ENCODE measurements at regions not wholly inside any gene's neighbourhood (a gene's known extent, or its start where the extent isn't known, plus 50 kb on each side); places are given as distances from the start of the nearest gene placed in this dataset.

- Histone ChIP-seq H3K9me2 (replicated peaks; ENCODE audit: control insufficient read depth, low read length) (no peaks in the 10 kb centered on the region), H3K4me3 (ENCODE audit: low read length) (no peak overlapping the region), H3K27ac (ENCODE audit: low read depth, low read length) (no peak overlapping the region), H3K4me1 (ENCODE audit: control insufficient read depth, low read length) (no peaks in the 10 kb centered on the region), H4K20me1 (ENCODE audit: control insufficient read depth, insufficient read depth, low read depth, low read length) (no peaks in the 10 kb centered on the region), H3K9me3 (ENCODE audit: control insufficient read depth, insufficient read depth, low read length) (no peaks in the 10 kb centered on the region), H3K4me2 (ENCODE audit: low read length) (no peak overlapping the region), H3K79me2 (ENCODE audit: control insufficient read depth, low read length) (no peaks in the 10 kb centered on the region), H3F3A (ENCODE audit: control insufficient read depth, insufficient read depth) (no peaks in the 10 kb centered on the region), H3K36me3 (ENCODE audit: control insufficient read depth, low read length) (no peaks in the 10 kb centered on the region), H3K27me3 (ENCODE audit: control insufficient read depth, low read length) (no peaks in the 10 kb centered on the region)
- TF ChIP-seq EZH2phosphoT487 (IDR thresholded peaks at IDR 0.05; ENCODE audit: borderline replicate concordance, low read length) (no peak), CTCF (IDR thresholded peaks at IDR 0.05; ENCODE audit: low read depth, low read length, poor library complexity, severe bottlenecking) (no peak)
Observed at GRCh38 chrX:110472265-110472664, 113.6 kb downstream of the RTL9 start.

- Histone ChIP-seq H3K27me3 (ENCODE audit: control insufficient read depth, low read length) (no peaks in the 10 kb centered on the region), H3K27ac (ENCODE audit: low read depth, low read length) (no peak overlapping the region), H3F3A (ENCODE audit: control insufficient read depth, insufficient read depth) (no peaks in the 10 kb centered on the region), H3K4me3 (ENCODE audit: low read length) (no peak overlapping the region), H3K9me2 (replicated peaks; ENCODE audit: control insufficient read depth, low read length) (no peaks in the 10 kb centered on the region), H4K20me1 (ENCODE audit: control insufficient read depth, insufficient read depth, low read depth, low read length) (no peaks in the 10 kb centered on the region), H3K9me3 (ENCODE audit: control insufficient read depth, insufficient read depth, low read length) (no peaks in the 10 kb centered on the region), H3K4me2 (ENCODE audit: low read length) (no peak overlapping the region), H3K36me3 (ENCODE audit: control insufficient read depth, low read length) (no peaks in the 10 kb centered on the region), H3K4me1 (ENCODE audit: control insufficient read depth, low read length) (no peaks in the 10 kb centered on the region), H3K79me2 (ENCODE audit: control insufficient read depth, low read length) (no peaks in the 10 kb centered on the region)
- TF ChIP-seq EZH2phosphoT487 (IDR thresholded peaks at IDR 0.05; ENCODE audit: borderline replicate concordance, low read length) (no peak), CTCF (IDR thresholded peaks at IDR 0.05; ENCODE audit: low read depth, low read length, poor library complexity, severe bottlenecking) (no peak)
Observed at GRCh38 chrX:110477593-110478228, 119.1 kb downstream of the RTL9 start.

- Histone ChIP-seq H4K20me1 (ENCODE audit: control insufficient read depth, insufficient read depth, low read depth, low read length) (no peaks in the 10 kb centered on the region), H3K79me2 (ENCODE audit: control insufficient read depth, low read length) (no peaks in the 10 kb centered on the region), H3K9me3 (ENCODE audit: control insufficient read depth, insufficient read depth, low read length) (no peaks in the 10 kb centered on the region), H3F3A (ENCODE audit: control insufficient read depth, insufficient read depth) (no peaks in the 10 kb centered on the region), H3K4me2 (ENCODE audit: low read length) (no peak overlapping the region), H3K27me3 (ENCODE audit: control insufficient read depth, low read length) (no peaks in the 10 kb centered on the region), H3K27ac (ENCODE audit: low read depth, low read length) (no peak overlapping the region), H3K9me2 (replicated peaks; ENCODE audit: control insufficient read depth, low read length) (no peaks in the 10 kb centered on the region), H3K4me1 (ENCODE audit: control insufficient read depth, low read length) (no peaks in the 10 kb centered on the region), H3K36me3 (ENCODE audit: control insufficient read depth, low read length) (no peaks in the 10 kb centered on the region), H3K4me3 (ENCODE audit: low read length) (no peak overlapping the region)
- TF ChIP-seq EZH2phosphoT487 (IDR thresholded peaks at IDR 0.05; ENCODE audit: borderline replicate concordance, low read length) (no peak), CTCF (IDR thresholded peaks at IDR 0.05; ENCODE audit: low read depth, low read length, poor library complexity, severe bottlenecking) (no peak)
Observed at GRCh38 chrX:110491846-110492620, 133.4 kb downstream of the RTL9 start.

Data from DOHH2 (cell line).